PFSK-1 (cell line): ENCODE measurements at regions not wholly inside any gene's neighbourhood (a gene's known extent, or its start where the extent isn't known, plus 50 kb on each side); places are given as distances from the start of the nearest gene placed in this dataset.

Experiments
- REST ChIP-seq, 2 experiments: IDR thresholded peaks; 2 replicates each; pipeline versions ENCODE4 v1.6.1 to v1.8.0; 2011 to 2012; ENCODE audit warnings: low read depth in 2 of 2, low read length in 2 of 2, control low read depth in 1 of 2, inconsistent platforms in 1 of 2, mild to moderate bottlenecking in 1 of 2, moderate library complexity in 1 of 2; ENCODE audit not compliant: insufficient read depth in 1 of 2
- SIN3A ChIP-seq: IDR thresholded peaks from 2 replicates; pipeline ENCODE4 v1.6.1; 2012; ENCODE audit warnings: mild to moderate bottlenecking, low read length, moderate library complexity, borderline replicate concordance; ENCODE audit not compliant: insufficient read depth

GRCh38 chr5:52469835-52470234 lies 317.9 kb upstream of the ITGA1 start:
- TF ChIP-seq REST (IDR thresholded peaks at IDR 0.05; ENCODE audit: insufficient read depth in 1 of 2, low read depth in 2 of 2, low read length in 2 of 2) (no peak), SIN3A (no peak)
